ENCODE measurements at regions not wholly inside any gene's neighbourhood (a gene's known extent, or its start where the extent isn't known, plus 50 kb on each side); places are given as distances from the start of the nearest gene placed in this dataset.

DNA sequence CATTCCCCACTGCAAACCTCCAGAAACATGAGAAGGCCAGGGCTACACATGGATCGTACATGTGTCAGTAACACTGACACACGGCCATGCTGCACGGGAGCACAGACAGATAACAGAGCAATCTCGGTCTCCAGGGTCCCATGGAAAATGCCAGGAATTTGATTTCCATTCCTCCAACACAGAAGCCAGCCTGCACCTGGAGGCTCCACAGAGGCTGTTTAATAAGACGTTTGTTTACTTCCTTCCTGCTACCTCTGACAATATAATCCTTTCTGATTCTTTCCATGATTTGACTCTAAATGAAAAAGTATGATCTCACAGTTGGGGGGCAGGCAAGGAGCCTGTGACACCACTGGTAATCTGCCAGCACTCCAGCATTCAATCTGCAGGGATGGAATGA, 210.9 kb upstream of the DDX18 start:
- DNase-seq (ENCODE audit: extremely low spot score): no peak
- TF ChIP-seq NFRKB (IDR thresholded peaks at IDR 0.05) (no peak), LEF1 (IDR thresholded peaks at IDR 0.05; ENCODE audit: borderline replicate concordance) (no peak), FOXA1 (IDR thresholded peaks at IDR 0.05) (no peak)
- POLR2A ChIA-PET: no interaction called here
- CTCF ChIA-PET: no interaction called here

DNA sequence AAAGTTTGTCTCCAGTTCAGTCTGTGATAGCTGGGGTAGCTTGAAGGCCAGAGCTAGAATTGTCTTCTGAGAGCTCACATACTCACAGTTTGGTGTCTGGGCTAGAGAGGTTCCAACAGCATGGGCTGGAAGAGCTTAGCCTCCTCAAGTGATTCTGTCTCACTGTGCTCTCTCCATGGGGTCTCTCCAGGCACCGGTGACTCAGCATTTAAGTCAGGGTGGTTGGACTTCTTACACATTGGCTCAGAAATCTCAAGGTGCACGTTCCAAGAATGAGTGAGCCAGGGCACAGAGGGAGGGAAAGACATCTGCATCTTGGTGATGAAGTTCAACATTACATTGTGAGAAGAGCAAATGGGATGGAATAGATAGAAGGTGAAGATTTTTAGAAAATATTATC, 207.3 kb upstream of the DDX18 start:
- DNase-seq (ENCODE audit: extremely low spot score): no peak
- no peak for TF ChIP-seq PKNOX1 (IDR thresholded peaks at IDR 0.05)
- TF ChIP-seq FOXK2 (IDR thresholded peaks at IDR 0.05): no peak
- TF ChIP-seq SUZ12 (IDR thresholded peaks at IDR 0.05): no peak
- no peak for TF ChIP-seq ZNF384 (IDR thresholded peaks at IDR 0.05)
- no peak for TF ChIP-seq CTBP1 (IDR thresholded peaks at IDR 0.05; ENCODE audit: borderline replicate concordance)
- no peak for TF ChIP-seq HDGF (IDR thresholded peaks at IDR 0.05; ENCODE audit: borderline replicate concordance)
- no peak for TF ChIP-seq TARDBP (IDR thresholded peaks at IDR 0.05)
- no peak for TF ChIP-seq ARNT (IDR thresholded peaks at IDR 0.05)
- TF ChIP-seq BHLHE40 (IDR thresholded peaks at IDR 0.05; ENCODE audit: borderline replicate concordance): no peak
- TF ChIP-seq LEF1 (IDR thresholded peaks at IDR 0.05; ENCODE audit: borderline replicate concordance): no peak
- TF ChIP-seq SP1 (IDR thresholded peaks at IDR 0.05): no peak
- TF ChIP-seq L3MBTL2 (conservative IDR thresholded peaks at IDR 0.05): no peak
- TF ChIP-seq ELF4 (IDR thresholded peaks at IDR 0.05): no peak
- no peak for TF ChIP-seq FOXM1 (IDR thresholded peaks at IDR 0.05; ENCODE audit: borderline replicate concordance)
- no peak for TF ChIP-seq FOXA1 (IDR thresholded peaks at IDR 0.05)
- TF ChIP-seq NFRKB (IDR thresholded peaks at IDR 0.05): no peak
- ChIA-PET POLR2A (no interaction called here), CTCF (no interaction called here)

- DNase-seq (ENCODE audit: extremely low spot score): no peak
- ChIA-PET POLR2A (no interaction called here), CTCF (no interaction called here)
- TF ChIP-seq FOXA1 (IDR thresholded peaks at IDR 0.05) (no peak), FOXK2 (IDR thresholded peaks at IDR 0.05) (no peak), ELF4 (IDR thresholded peaks at IDR 0.05) (no peak), ZNF384 (IDR thresholded peaks at IDR 0.05) (no peak), SUZ12 (IDR thresholded peaks at IDR 0.05) (no peak), PKNOX1 (IDR thresholded peaks at IDR 0.05) (no peak), NFRKB (IDR thresholded peaks at IDR 0.05) (no peak), HDGF (IDR thresholded peaks at IDR 0.05; ENCODE audit: borderline replicate concordance) (no peak), LEF1 (IDR thresholded peaks at IDR 0.05; ENCODE audit: borderline replicate concordance) (no peak), FOXM1 (IDR thresholded peaks at IDR 0.05; ENCODE audit: borderline replicate concordance) (no peak), BHLHE40 (IDR thresholded peaks at IDR 0.05; ENCODE audit: borderline replicate concordance) (no peak), SP1 (IDR thresholded peaks at IDR 0.05) (no peak), TARDBP (IDR thresholded peaks at IDR 0.05) (no peak), L3MBTL2 (conservative IDR thresholded peaks at IDR 0.05) (no peak)
Measured at GRCh38 chr2:117613101-117613500, 201.4 kb upstream of the DDX18 start.

- POLR2A ChIA-PET: no interaction called here
- CTCF ChIA-PET: no interaction called here
- TF ChIP-seq ELF4 (IDR thresholded peaks at IDR 0.05) (no peak), PKNOX1 (IDR thresholded peaks at IDR 0.05) (no peak), TARDBP (IDR thresholded peaks at IDR 0.05) (no peak), ARNT (IDR thresholded peaks at IDR 0.05) (no peak), BHLHE40 (IDR thresholded peaks at IDR 0.05; ENCODE audit: borderline replicate concordance) (no peak), L3MBTL2 (conservative IDR thresholded peaks at IDR 0.05) (no peak)
- no peak for DNase-seq (ENCODE audit: extremely low spot score)
Measured at GRCh38 chr2:117614296-117614695, 200.2 kb upstream of the DDX18 start.

DNA sequence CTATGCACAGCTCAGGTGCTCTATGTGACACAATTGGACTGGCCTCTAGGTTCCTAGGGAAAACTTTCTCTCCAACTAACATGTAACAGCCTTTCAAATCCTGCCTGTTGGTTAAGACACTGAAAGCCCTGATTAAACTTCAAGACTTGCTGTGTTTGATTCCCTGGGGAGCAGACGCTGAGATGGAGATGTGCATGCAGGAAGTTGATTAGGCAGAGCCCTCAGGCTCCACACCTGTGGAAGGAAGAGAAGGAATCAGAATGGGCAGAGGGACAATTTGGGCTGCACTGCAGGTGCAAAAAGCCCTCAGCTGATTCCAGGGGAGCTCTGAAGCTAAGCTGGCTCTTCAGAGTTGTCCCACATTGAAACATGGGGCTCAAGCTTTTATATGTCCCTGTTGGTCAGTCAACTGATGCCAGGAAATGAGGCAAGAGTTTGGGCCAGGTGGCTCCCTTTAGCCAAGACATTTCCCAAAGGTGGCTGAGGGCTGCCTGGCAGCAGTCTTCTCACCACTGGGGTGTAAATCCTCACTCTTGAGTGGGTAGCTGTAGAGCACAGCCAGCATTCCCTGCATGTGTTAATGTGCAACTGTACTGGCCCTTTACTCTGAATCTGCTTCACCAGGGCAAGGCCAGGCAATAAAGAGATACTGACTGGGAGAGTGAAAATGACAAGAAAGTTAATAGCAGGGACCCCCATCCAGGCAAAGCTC, 199.5 kb upstream of the DDX18 start:
- TF ChIP-seq FOXK2 (IDR thresholded peaks at IDR 0.05): no peak
- no peak for TF ChIP-seq FOXM1 (IDR thresholded peaks at IDR 0.05; ENCODE audit: borderline replicate concordance)
- no peak for TF ChIP-seq ARNT (IDR thresholded peaks at IDR 0.05)
- TF ChIP-seq FOXA1 (IDR thresholded peaks at IDR 0.05): no peak
- no peak for TF ChIP-seq TARDBP (IDR thresholded peaks at IDR 0.05)
- no peak for TF ChIP-seq SUZ12 (IDR thresholded peaks at IDR 0.05)
- TF ChIP-seq HDGF (IDR thresholded peaks at IDR 0.05; ENCODE audit: borderline replicate concordance): no peak
- no peak for TF ChIP-seq BHLHE40 (IDR thresholded peaks at IDR 0.05; ENCODE audit: borderline replicate concordance)
- TF ChIP-seq SP1 (IDR thresholded peaks at IDR 0.05): no peak
- no peak for TF ChIP-seq NFRKB (IDR thresholded peaks at IDR 0.05)
- no peak for TF ChIP-seq LEF1 (IDR thresholded peaks at IDR 0.05; ENCODE audit: borderline replicate concordance)
- no peak for TF ChIP-seq L3MBTL2 (conservative IDR thresholded peaks at IDR 0.05)
- TF ChIP-seq PKNOX1 (IDR thresholded peaks at IDR 0.05): no peak
- TF ChIP-seq ZNF384 (IDR thresholded peaks at IDR 0.05): no peak
- no peak for TF ChIP-seq CTBP1 (IDR thresholded peaks at IDR 0.05; ENCODE audit: borderline replicate concordance)
- no peak for TF ChIP-seq ELF4 (IDR thresholded peaks at IDR 0.05)
- DNase-seq (ENCODE audit: extremely low spot score): no peak
- ChIA-PET CTCF (no interaction called here), POLR2A (no interaction called here)

DNA sequence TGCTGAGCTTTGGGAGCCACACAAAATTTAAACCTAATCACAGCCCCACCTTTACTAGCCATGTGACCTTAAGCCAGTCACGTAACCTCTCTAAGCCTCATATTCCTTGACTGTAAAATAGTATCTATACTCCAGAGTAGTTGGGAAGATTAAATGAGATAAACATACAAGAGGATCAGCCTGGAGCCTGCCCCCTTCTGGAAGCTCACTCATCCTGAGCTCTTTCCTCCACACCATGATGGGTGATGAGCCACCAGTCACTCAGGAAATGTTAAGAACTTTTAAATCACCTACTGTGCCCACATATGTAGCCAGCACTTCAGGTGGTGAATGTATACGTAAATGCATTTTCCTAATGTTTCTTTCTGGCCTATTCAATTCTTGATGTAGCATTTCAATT, 195.9 kb upstream of the DDX18 start:
- ChIA-PET CTCF (no interaction called here), POLR2A (no interaction called here)
- TF ChIP-seq FOXK2 (IDR thresholded peaks at IDR 0.05): no peak
- no peak for TF ChIP-seq HDGF (IDR thresholded peaks at IDR 0.05; ENCODE audit: borderline replicate concordance)
- TF ChIP-seq NFRKB (IDR thresholded peaks at IDR 0.05): no peak
- TF ChIP-seq BHLHE40 (IDR thresholded peaks at IDR 0.05; ENCODE audit: borderline replicate concordance): no peak
- no peak for TF ChIP-seq ZNF384 (IDR thresholded peaks at IDR 0.05)
- no peak for TF ChIP-seq SP1 (IDR thresholded peaks at IDR 0.05)
- TF ChIP-seq FOXM1 (IDR thresholded peaks at IDR 0.05; ENCODE audit: borderline replicate concordance): no peak
- no peak for TF ChIP-seq SUZ12 (IDR thresholded peaks at IDR 0.05)
- TF ChIP-seq LEF1 (IDR thresholded peaks at IDR 0.05; ENCODE audit: borderline replicate concordance): no peak
- TF ChIP-seq TARDBP (IDR thresholded peaks at IDR 0.05): no peak
- no peak for TF ChIP-seq PKNOX1 (IDR thresholded peaks at IDR 0.05)
- DNase-seq (ENCODE audit: extremely low spot score): no peak

Measured in HEK293T (cell line).